ENCODE measurements at regions not wholly inside any gene's neighbourhood (a gene's known extent, or its start where the extent isn't known, plus 50 kb on each side); places are given as distances from the start of the nearest gene placed in this dataset.

DNA sequence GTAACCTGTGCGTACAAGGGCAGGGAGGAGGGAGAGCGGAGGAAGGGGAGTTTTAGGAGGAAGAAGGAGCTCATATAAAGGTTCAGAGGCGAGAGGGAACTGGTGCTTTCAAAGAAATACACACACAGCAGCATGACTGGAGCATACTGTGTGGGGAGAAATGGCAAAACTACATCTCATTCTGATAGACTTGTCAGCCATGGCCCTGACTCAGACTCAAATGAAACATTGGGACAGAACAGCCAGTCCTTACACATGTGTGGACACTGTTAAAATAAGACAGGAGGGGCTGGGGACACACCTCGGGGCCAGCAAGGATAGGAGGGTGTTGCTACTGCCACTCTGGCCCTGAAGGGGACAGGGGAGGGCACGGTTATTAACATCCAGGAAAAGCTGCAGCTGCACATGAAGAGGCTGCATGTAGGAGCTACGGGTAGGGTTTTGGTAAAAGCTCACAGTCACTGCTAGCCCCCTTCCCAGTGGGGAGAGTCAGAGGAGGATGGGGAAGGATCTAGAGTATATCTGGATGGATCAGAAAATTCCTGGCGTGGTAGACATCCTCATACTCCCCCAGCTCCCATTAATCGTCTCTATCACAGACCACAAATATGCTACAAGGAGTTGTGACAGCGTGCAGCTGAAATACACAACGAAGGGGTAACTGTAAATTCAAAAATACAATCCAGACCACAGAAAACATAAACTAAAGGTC is 110.5 kb downstream of the GATA6 start:
- ATAC-seq (no peak), DNase-seq (ENCODE audit: low spot score in 2 of 2) (no peak)
- H3K36me3 Mint-ChIP-seq: no peaks in the 10 kb centered on the region
- peaks cover 0 to 3% of the 10 kb centered on the region in 2 donors for H3K9me3 Mint-ChIP-seq
- no peak overlapping the region for H3K27ac Mint-ChIP-seq

DNA sequence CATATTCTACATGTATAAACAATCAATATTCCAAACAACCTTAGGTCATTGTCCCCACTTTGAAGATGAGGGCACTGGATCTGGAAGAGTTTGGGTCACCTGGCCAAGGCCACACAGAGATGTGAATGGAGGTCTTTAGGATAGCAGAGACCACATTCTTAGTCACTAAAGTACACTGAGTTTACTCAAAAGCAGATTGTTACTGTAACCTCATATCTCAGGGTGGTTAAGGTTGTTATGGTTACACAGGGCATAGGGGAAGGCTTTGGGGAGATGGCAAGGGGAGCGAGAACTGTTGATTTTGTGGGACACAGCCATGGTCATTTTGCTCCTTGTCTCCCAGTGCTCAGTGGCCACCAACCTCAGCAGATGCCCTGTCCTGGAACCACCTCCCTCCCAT is 109.4 kb downstream of the GATA6 start:
- DNase-seq (ENCODE audit: low spot score in 2 of 2) (no peak), ATAC-seq (no peak)
- peaks cover 8 to 10% of the 10 kb centered on the region in 2 donors for H3K9me3 Mint-ChIP-seq
- H3K27ac Mint-ChIP-seq: no peak overlapping the region
- no peaks in the 10 kb centered on the region for H3K36me3 Mint-ChIP-seq

DNA sequence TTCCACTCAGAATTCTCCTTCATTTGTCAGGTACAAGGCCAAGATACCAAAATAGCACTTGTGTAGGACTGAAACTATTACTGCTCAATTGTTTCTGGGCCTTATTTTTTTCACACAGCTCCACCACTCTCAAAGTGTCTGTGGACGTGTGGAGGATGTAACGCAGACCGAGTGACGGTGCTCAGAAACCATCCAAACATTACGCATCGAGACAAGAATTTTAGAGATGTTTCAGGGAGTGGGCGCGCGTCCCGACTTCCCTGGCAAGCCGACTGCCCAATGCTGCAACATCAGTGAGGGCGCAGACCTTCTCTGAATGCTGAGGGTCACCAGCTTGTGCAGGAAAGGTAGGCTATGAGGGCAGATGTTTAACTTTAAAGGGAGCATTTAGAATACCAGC is 108.4 kb downstream of the GATA6 start:
- peaks cover 8 to 14% of the 10 kb centered on the region in 2 donors for H3K9me3 Mint-ChIP-seq
- H3K27ac Mint-ChIP-seq: no peak overlapping the region
- no peaks in the 10 kb centered on the region for H3K36me3 Mint-ChIP-seq
- DNase-seq (ENCODE audit: low spot score in 2 of 2) (no peak), ATAC-seq (no peak)

DNA sequence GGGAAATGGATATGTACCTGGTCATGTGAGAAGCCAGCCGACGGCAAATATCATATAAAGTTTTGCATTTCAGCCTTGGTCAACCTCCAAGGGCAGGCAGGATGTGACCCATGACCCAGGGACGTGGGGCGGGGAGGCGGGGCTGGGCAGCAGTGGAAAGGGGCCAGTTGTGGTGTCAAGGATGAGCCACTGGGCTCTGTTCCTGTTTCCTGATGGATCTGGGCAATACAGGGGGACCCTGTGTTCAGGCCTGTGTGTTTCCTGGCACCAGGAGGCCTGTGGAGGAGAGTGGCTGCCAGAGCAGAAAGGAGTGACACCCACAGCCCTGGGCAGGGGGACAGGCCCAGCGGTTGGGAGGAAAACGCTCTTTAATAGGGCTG is 106.9 kb downstream of the GATA6 start:
- ATAC-seq: no peak
- DNase-seq (ENCODE audit: low spot score in 2 of 2): no peak
- Mint-ChIP-seq H3K9me3 (peaks cover 8 to 12% of the 10 kb centered on the region in 2 donors), H3K27ac (no peak overlapping the region), H3K36me3 (no peaks in the 10 kb centered on the region)

DNA sequence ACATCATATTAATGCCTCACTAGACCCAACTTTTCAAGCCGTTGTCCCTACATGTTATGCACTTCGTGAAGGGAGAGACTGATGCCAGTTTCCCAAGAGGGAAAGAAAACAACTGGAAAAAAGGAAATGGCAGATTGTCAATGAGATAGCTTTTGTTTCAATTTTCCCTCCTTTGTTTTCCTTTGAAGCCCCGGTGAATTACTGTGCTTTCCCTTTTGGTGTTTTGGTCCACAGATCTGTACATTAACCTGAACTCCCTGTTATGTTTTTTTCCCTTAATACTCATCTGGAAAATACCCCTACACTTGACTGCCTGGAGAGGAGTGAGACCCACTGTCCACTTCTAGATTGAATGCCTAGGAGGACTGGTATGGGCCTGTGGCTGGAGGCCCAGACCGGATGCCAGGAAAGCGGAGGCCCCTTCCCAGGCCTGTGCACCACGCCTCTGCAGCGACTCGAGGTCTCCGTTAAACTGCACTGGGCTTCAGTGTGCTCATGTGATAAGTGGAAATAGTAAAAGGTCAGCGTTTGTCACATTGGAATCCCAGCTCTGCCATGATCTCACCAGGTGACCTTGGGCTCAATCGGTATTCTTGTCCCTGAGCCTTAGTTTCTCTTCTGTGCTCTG is 106.4 kb downstream of the GATA6 start:
- no peak overlapping the region for H3K27ac Mint-ChIP-seq
- no peaks in the 10 kb centered on the region for H3K36me3 Mint-ChIP-seq
- H3K9me3 Mint-ChIP-seq: peaks cover 8 to 13% of the 10 kb centered on the region in 2 donors
- DNase-seq (ENCODE audit: low spot score in 2 of 2): no peak
- ATAC-seq: no peak

DNA sequence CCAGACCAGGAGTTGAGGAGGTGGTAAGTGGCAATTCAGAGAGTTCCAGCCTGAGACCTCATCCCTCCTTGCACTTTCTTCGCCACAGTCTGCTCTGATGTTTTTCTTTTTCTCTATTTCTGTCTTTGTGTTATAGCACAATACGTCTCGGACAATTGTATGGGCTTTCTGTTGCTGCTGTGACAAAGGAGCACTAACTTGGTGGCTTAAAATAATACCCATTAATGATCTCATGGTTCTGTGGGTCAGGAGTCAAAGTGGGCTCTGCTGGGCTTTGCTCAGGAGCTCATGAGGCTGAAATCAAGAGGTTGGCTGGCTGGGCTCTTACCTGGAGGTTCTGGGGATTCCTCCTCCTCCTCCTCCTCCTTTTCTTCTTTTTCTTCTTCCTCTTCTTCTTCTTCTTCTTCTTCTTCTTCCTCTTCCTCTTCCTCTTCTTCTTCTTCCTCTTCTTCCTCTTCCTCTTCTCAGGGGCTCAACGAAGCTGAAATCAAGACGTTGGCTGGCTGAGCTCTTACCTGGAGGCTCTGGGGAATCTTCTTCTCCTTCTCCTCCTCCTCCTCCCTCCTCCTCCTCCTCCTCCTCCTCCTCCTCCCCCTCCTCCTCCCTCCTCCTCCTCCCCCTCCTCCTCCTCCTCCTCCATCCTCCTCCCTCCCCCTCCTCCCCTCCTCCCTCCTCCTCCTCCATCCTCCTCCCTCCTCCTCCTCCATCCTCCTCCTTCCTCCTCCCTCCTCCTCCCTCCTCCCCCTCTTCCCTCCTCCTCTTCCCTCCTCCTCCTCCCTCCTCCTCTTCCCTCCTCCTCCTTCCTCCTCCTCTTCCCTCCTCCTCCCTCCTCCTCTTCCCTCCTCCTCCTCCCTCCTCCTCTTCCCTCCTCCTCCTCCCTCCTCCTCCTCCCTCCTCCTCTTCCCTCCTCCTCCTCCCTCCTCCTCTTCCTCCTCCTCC is 104.0 kb downstream of the GATA6 start:
- DNase-seq (ENCODE audit: low spot score in 2 of 2) (no peak), ATAC-seq (no peak)
- H3K9me3 Mint-ChIP-seq: peaks cover 13 to 17% of the 10 kb centered on the region in 2 donors
- no peak overlapping the region for H3K27ac Mint-ChIP-seq
- no peaks in the 10 kb centered on the region for H3K36me3 Mint-ChIP-seq

DNA sequence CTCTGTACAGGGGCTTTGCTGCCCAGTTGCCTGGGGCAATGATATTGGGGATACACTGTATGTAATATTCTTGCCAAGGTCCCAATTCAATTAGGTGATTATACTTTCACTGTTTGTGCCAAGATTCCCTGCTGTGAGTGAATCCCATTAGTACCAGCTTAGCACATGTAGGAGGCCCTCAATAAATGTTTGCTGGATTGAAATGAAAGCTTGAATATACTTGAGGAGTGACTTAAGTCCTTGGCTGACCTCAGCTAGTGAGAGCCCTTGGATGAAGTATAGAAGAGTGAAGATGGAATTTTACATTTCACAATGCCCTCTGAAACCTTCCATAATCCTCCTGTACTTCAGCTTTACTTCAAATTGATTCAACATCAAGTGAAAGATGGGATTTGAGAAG is 102.9 kb downstream of the GATA6 start:
- no peak for ATAC-seq
- peaks cover 13 to 17% of the 10 kb centered on the region in 2 donors for H3K9me3 Mint-ChIP-seq

DNA sequence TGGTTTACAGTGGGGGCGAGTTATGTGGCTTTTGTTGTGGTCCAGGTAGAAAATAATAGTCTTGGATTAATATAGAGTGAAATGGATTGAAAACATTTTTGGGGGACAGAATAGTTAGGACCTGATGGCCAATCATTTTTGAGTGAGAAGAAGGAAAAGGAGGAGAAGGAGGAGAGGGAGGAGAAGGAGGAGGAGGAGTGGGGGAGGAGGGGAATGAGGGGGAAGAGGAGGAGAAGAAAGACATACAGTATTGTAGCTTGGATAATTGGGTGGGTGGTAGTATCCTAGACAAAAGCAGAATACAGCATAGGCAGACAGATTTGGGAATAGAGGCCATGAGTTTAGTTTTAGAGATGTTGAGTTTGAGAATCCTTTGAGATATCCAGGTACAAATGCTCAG is 101.6 kb downstream of the GATA6 start:
- Mint-ChIP-seq H3K36me3 (no peaks in the 10 kb centered on the region), H3K9me3 (peaks cover 13 to 17% of the 10 kb centered on the region in 2 donors), H3K27ac (no peak overlapping the region)
- no peak for DNase-seq (ENCODE audit: low spot score in 2 of 2)
- ATAC-seq: no peak

More for the DNA sequence above, 102.9 kb downstream of the GATA6 start:
- no peak overlapping the region for H3K27ac Mint-ChIP-seq
- no peak for DNase-seq (ENCODE audit: low spot score in 2 of 2)
- H3K36me3 Mint-ChIP-seq: no peaks in the 10 kb centered on the region

DNA sequence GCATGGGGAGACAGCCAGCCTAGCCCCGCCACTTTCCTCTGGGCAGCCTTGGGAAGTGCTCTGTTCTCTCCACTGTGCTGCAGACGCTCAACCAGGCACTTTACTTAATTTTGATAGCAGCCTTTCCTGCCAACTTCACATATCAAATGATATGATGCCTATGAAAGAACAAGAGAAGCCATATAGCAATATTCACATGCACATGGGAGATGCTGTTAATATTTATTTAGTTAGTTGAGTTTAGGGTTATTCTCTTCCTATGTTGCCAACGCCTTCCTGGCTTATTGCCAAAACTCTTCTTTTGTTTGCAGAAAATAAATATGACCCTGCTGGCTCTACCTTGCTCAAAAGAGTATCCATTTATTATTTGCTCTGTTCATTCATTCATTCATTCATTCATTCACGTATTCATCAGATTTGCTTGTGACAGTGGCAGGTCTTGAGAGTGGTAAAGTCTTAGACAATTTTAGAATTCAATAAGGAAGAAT is 99.3 kb downstream of the GATA6 start:
- ATAC-seq (no peak), DNase-seq (ENCODE audit: low spot score in 2 of 2) (no peak)
- Mint-ChIP-seq H3K9me3 (peaks cover 5 to 17% of the 10 kb centered on the region in 2 donors), H3K36me3 (peaks cover 0 to 6% of the 10 kb centered on the region in 2 donors), H3K27ac (no peak overlapping the region)

DNA sequence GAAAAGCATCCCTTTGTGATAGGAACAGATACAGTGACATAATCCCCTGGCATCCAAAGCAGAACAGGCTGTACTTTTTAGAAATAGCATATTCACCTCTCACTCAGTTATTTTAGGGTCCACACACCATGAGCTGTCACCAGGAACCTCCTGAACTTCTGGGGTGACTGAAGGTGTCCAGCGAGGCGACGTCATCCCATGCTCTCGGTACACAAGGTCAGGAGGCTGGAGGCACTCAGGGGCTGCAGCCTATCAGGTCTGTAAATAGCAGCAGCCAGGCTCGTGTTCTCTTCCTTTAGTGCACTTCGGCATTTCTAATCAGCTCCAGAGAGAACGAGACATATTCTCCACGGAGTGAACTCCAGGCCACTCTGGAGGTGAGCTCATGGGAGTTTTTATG is 98.3 kb downstream of the GATA6 start:
- peaks cover 5 to 13% of the 10 kb centered on the region in 2 donors for H3K9me3 Mint-ChIP-seq
- peaks cover 0 to 6% of the 10 kb centered on the region in 2 donors for H3K36me3 Mint-ChIP-seq
- no peak for ATAC-seq
- H3K27ac Mint-ChIP-seq: no peak overlapping the region
- no peak for DNase-seq (ENCODE audit: low spot score in 2 of 2)

DNA sequence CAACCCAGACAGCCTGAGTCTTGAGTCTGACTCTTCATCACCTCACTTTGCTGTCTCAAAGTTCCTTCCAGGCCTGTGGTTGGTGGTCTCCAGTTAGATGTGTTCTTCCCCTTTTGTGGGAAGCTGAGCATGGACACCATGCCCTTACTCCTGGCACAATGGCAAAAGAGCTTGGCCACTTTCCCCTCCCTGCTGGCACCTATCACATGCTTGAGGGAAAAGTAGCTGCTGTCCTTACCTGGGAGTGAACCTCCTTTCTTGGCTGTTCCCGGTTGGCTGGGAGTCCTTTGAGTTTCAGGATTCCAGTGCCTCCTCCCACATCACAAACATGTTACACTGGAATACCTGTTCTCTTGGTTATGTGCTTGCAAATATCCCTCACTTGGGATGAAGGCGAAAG is 97.8 kb downstream of the GATA6 start:
- no peak for DNase-seq (ENCODE audit: low spot score in 2 of 2)
- Mint-ChIP-seq H3K27ac (no peak overlapping the region), H3K9me3 (peaks cover 5 to 17% of the 10 kb centered on the region in 2 donors), H3K36me3 (peaks cover 0 to 6% of the 10 kb centered on the region in 2 donors)
- ATAC-seq: no peak

DNA sequence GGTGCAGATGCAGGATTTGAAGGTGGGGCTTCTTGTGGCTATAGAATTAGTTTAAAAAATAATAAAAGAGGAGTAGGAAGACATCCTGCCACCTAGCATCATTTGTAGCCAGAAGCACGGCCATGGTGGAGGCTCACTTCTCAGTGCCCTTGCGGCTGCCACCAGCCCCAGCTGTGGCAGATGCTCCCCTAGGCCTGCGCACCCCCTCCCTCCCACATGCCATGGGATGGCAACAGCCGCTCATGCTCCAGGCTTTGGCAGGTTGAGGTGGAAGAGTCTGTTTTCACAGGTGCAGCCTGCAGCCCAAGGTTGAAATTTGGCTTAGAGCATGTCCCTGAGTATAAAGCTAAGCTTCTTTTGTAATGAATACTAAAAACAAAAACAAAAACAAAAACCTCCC is 96.4 kb downstream of the GATA6 start:
- Mint-ChIP-seq H3K36me3 (peaks cover 0 to 6% of the 10 kb centered on the region in 2 donors), H3K27ac (no peak overlapping the region), H3K9me3 (peaks cover 5 to 16% of the 10 kb centered on the region in 2 donors)
- ATAC-seq: no peak
- no peak for DNase-seq (ENCODE audit: low spot score in 2 of 2)

DNA sequence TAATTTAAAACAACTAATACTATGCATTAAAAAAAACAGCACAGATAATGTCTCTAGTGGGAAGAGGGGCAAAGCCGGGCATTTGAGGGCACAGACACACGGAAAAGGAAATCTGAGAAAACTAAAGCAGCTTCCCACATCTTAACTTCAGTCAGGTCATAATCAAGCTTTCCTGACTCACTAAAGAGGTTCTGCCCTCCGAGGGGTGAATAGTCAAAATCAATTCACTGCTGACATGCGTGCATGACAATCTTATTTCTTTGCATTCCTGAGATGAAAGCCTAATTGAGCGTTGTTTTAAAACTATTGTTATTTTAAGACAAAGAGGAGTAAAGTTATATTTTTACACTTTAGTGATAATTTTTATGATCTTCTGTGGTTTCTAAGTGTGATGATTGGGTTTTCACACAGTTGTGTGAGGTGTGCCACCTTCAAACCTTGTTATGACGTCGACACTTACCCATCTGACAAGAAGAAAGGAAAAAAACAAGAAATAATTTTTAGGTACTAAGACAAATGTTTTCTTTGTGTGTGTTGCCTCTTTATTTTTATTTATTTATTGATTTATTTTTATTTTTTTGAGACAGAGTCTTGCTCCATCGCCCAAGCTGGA is 90.9 kb downstream of the GATA6 start:
- DNase-seq (ENCODE audit: low spot score in 2 of 2) (no peak), ATAC-seq (no peak)
- Mint-ChIP-seq H3K27ac (no peak overlapping the region), H3K36me3 (peaks cover 0 to 4% of the 10 kb centered on the region in 2 donors), H3K9me3 (peaks cover 10 to 11% of the 10 kb centered on the region in 2 donors)

DNA sequence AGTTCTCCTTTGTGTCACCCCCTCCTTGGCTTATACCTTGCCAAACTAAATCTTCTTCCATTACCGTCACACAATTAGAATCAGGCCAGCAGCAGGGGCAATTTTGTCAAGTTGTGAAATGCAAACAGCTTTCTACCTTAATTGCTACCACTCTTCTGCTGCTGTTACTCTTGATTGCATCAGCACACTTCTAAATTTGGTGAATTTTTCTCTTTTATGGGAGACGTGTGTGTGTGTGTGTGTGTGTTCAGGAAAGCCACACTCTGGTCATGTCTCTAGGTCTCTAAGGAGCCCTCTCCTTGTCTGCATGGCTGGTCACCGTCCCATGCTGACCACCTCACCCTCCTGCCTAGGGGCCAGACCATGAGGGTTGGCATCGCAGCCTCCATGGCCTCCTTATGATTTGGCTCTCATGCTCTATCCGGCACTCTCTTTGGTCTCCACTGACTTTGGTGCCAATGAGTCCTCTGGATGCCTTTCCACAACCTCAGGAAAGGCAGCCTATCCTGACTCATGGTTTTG is 87.7 kb downstream of the GATA6 start:
- H3K27ac Mint-ChIP-seq: no peak overlapping the region

DNA sequence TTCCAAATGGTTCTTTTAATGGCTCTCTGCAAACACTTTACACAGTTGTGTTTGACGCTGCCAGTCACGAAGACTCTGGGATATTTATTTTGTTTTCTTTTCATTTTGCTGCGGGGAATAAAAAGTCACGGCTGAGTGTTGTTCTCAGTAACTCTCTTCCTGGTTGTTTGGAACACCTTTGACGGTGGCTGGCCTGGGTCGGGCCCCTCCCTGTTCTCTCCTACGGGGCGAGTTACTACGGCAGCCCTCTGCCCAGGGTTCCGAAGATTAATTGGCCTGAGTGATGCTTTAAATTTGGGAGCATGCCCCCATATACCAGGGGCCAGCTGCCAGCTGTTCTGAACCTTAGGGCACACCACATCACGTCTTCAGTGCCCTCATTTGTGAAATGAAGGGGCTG is 84.7 kb downstream of the GATA6 start:
- Mint-ChIP-seq H3K9me3 (peaks cover 5 to 10% of the 10 kb centered on the region in 2 donors), H3K27ac (no peak overlapping the region), H3K36me3 (peaks cover 0 to 8% of the 10 kb centered on the region in 2 donors)
- ATAC-seq (no peak), DNase-seq (ENCODE audit: low spot score in 2 of 2) (no peak)

More for the DNA sequence above, 87.7 kb downstream of the GATA6 start:
- no peak for ATAC-seq
- no peak for DNase-seq (ENCODE audit: low spot score in 2 of 2)
- Mint-ChIP-seq H3K9me3 (peaks cover 5 to 10% of the 10 kb centered on the region in 2 donors), H3K36me3 (peaks cover 0 to 8% of the 10 kb centered on the region in 2 donors)

DNA sequence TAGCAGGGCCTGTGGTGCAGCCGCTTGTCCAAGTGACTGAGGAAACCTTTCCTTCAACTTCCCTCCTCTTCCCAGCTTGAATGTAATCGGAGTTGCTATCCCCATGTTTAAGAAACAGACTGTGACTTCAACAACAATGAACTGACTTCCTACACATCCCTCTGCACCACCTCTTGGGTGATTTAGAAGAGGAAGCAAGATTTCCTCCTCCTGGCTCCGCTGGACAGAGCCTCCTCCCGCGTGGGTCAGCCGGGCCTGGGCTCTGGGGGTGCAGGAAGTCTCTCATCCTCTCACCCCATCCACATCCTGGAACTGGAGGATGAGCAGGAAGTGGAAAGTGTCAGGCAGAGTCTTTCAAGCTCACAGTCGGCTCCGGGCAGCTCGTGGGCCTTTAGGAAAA is 84.3 kb downstream of the GATA6 start:
- Mint-ChIP-seq H3K9me3 (peaks cover 5 to 11% of the 10 kb centered on the region in 2 donors), H3K36me3 (peaks cover 0 to 8% of the 10 kb centered on the region in 2 donors)

More for the DNA sequence above, 84.3 kb downstream of the GATA6 start:
- H3K27ac Mint-ChIP-seq: no peak overlapping the region
- DNase-seq (ENCODE audit: low spot score in 2 of 2) (no peak), ATAC-seq (no peak)

Measured in activated naive CD4-positive, alpha-beta T cell treated with anti-CD3 and anti-CD28 coated beads, Interleukin-2, amount 50 U/mL, for 72 hours (primary cell).